ENCODE measurements at regions not wholly inside any gene's neighbourhood (a gene's known extent, or its start where the extent isn't known, plus 50 kb on each side); places are given as distances from the start of the nearest gene placed in this dataset.
"Not testable (repeated sequence)": the region's sequence is repeated elsewhere in the genome, so short reads cannot be mapped to it uniquely, and the experiment has no call there.

DNA sequence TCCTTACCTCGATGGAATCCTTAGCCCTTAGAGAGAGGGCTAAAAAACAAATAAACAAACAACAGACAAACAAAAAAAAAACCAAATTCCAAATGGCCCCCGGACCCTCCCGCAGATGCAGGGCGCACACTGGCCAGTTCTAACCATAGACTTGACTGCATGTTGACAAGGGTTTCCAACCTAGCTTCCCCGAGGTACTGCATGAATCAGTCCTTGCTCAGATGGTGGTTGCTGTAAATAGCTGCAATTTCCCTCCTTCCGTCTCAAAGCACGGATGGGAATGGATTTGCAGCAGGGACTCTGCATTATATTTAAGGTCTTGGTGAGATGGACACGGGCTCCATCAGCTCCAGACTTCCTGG lies 162.8 kb downstream of the CD47 start:
- Mint-ChIP-seq H3K4me3 (peak overlapping the region; percentile 81 to 93 (median 90)), H3K9me3 (peaks cover 0 to 8% (median 2%) of the 10 kb centered on the region in 9 donors), H3K4me1 (peaks cover 7 to 22% (median 11%) of the 10 kb centered on the region in 4 donors), H3K27me3 (peaks cover 2 to 9% (median 4%) of the 10 kb centered on the region in 5 donors), H3K27ac (peak overlapping the region in 7 of 10 donors; percentile 22 to 89 (median 52)), H3K36me3 (peaks cover 0 to 4% (median 4%) of the 10 kb centered on the region in 3 donors)
- DNase-seq: peak in 3 of 10 donors; percentile 6 to 10 (median 9)
- POLR2A ChIA-PET: interaction anchor here (1.6 to 1.9 kb wide), 2 partner anchors 48 to 475 kb away, joined by 5 to 7 read pairs; no protein-coding TSS in a partner anchor
- peak; percentile 31 to 37 for ATAC-seq

DNA sequence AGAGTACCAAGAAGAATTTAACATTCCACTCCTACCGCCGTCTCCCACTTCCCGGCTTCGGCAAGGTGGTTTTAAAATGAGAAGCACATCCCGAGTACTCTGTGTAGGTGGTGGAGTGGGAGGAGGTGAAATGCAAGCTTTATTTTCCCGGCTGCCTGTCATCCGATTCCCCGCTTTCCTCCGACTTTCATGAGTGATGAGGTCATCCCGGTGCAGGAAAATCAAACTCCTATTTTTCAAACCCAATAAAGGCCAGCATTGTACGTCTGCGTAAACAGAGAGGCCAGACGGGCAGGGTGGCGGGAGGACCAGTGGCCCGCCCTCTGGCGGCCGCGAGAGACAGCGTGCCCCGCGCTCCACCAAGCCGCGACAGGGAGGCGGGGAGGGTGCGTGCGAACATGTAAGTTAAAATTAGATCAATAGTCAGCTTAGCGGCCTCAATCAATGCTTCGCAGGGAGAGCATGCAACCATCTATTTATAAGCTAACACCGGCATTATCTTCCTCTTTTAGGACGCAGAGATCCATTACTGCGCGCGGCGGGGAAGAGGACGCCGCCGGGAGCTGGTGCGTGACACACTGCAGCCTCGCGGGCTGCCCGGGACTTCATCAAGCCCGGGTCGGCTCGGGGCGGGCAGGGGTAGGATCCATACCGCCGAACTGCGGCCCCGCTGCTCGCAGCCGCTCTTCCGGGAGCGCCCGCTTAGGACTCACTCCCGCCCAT lies 163.3 kb downstream of the CD47 start:
- H3K9me3 Mint-ChIP-seq: peaks cover 0 to 2% (median 0%) of the 10 kb centered on the region in 9 donors
- H3K4me1 Mint-ChIP-seq: peaks cover 7 to 22% (median 11%) of the 10 kb centered on the region in 4 donors
- DNase-seq (peak; percentile 37 to 78 (median 59)), ATAC-seq (peak; percentile 92 to 97)
- peak overlapping the region; percentile 81 to 93 (median 90) for H3K4me3 Mint-ChIP-seq
- POLR2A ChIA-PET: interaction anchor here (1.6 to 1.9 kb wide), 2 partner anchors 48 to 476 kb away, joined by 5 to 7 read pairs; no protein-coding TSS in a partner anchor
- H3K27ac Mint-ChIP-seq: peak overlapping the region in 7 of 10 donors; percentile 21 to 89 (median 78)
- no peaks in the 10 kb centered on the region for H3K36me3 Mint-ChIP-seq
- peaks cover 2 to 9% (median 4%) of the 10 kb centered on the region in 5 donors for H3K27me3 Mint-ChIP-seq

DNA sequence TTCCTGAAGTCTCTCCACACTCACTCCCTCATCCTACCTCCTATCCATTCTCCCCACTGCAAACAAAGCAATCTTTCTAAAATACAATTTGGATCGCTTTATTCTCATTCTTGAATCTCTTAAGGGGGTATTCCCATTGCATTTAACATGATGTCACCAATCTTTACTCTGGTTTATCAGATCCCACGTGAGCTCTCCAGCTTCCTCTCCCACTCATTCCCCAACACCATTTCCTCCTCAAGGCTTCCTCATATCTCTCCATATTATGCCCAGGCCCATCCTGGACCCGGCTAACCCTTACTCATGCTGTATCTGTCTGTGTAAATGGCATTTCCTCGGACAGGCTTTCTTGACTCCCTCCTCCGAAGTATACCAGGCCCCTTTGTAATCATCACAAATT lies 165.0 kb downstream of the CD47 start:
- Mint-ChIP-seq H3K27ac (peak overlapping the region in 2 of 10 donors; percentile 34 to 81), H3K36me3 (no peaks in the 10 kb centered on the region), H3K4me3 (peak overlapping the region in 2 of 10 donors; percentile 8 to 11), H3K27me3 (peaks cover 2 to 16% (median 10%) of the 10 kb centered on the region in 5 donors), H3K4me1 (peaks cover 7 to 22% (median 11%) of the 10 kb centered on the region in 4 donors), H3K9me3 (no peaks in the 10 kb centered on the region)
- no peak for DNase-seq
- no peak for ATAC-seq
- POLR2A ChIA-PET: no interaction called here

DNA sequence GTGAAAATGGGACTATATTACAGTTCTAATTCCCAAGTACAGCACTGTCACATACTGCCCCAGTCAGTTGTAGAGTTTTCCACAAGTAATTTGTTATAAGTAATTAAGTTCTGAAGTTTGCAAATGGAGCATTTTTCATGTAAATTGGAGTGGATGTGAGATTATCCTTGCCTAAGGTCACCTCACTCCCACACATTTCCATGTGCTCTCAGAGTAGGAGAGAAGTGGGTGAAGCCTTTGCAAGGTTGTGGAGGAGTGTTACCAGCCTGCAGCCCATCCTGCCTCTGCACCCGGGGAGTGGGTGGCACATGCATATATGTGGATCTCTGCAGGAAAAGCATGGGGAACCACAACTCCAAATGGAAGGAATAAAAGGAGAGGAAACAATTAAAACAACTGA lies 169.8 kb downstream of the CD47 start:
- POLR2A ChIA-PET: no interaction called here
- ATAC-seq: no peak
- H3K27me3 Mint-ChIP-seq: peaks cover 3 to 22% (median 13%) of the 10 kb centered on the region in 5 donors

DNA sequence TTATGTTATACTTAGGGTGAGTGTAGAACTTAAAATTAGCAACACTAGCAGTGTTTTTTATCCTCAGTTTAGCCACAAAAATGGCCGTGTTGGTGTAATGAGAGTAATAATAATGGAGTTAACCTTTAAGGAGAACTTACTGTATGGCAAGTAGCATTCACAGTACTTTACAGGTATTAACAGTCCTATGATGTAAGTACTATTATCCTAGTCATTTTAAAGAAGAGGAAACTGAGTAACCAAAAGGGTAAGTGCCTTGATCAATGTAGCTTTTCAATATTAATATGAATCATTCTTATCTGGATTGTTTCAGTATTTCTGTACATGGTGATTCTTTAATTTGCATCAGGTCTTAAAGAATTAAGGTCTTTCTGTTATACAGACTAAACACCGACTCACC lies 170.3 kb downstream of the CD47 start:
- Mint-ChIP-seq H3K27me3 (peaks cover under 1 to 18% (median 10%) of the 10 kb centered on the region in 5 donors), H3K9me3 (no peaks in the 10 kb centered on the region), H3K4me1 (peaks cover 0 to 2% (median 0%) of the 10 kb centered on the region in 4 donors), H3K4me3 (no peak overlapping the region), H3K27ac (no peak overlapping the region), H3K36me3 (no peaks in the 10 kb centered on the region)
- DNase-seq: no peak
- POLR2A ChIA-PET: no interaction called here
- ATAC-seq: no peak

More for the DNA sequence above, 169.8 kb downstream of the CD47 start:
- no peak overlapping the region for H3K4me3 Mint-ChIP-seq
- H3K36me3 Mint-ChIP-seq: no peaks in the 10 kb centered on the region
- no peak for DNase-seq
- H3K9me3 Mint-ChIP-seq: no peaks in the 10 kb centered on the region
- peaks cover 0 to 3% (median under 1%) of the 10 kb centered on the region in 4 donors for H3K4me1 Mint-ChIP-seq
- no peak overlapping the region for H3K27ac Mint-ChIP-seq

DNA sequence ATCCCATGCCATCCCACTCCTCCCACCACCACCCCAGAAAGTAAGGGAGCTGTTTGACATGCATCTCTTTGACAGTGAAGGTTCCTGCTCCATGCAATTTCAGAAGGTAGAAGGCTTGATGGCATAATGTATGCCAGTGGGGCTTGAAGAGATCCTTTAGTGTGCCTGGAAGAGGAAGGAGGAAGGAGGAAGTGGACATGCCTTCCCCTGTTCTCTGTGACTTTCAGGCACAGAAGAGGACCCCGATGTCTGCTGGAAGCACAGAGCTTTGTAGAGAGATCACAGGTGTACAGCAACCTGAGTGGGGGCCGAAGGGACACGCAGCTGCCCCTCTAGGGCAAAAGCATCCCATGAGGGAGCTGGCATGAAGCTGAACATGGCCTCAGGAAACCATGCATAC lies 171.6 kb downstream of the CD47 start:
- Mint-ChIP-seq H3K4me3 (no peak overlapping the region), H3K9me3 (no peaks in the 10 kb centered on the region), H3K4me1 (peaks cover 0 to 2% (median 0%) of the 10 kb centered on the region in 4 donors), H3K27me3 (peaks cover 0 to 19% (median 13%) of the 10 kb centered on the region in 5 donors), H3K27ac (no peak overlapping the region), H3K36me3 (no peaks in the 10 kb centered on the region)
- POLR2A ChIA-PET: no interaction called here
- no peak for DNase-seq
- ATAC-seq: no peak

DNA sequence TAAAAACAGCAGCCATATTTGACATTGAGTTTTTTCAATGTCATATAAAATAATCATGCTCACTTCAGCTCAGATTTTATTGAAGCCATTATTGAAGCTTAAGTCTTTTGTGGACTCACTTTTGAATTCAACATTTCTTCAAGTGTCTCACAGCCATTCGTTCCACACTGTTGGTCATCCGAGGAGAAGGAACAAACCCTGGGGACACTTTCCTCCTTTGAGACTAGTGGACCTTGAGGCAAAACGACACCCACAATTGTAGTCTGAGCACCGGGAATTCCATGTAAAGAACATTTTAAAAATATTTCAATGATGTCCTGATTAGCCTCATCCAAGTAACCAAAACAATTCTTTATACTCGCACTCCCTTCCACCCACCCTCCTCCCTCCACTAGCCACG lies 174.7 kb downstream of the CD47 start:
- H3K36me3 Mint-ChIP-seq: no peaks in the 10 kb centered on the region

DNA sequence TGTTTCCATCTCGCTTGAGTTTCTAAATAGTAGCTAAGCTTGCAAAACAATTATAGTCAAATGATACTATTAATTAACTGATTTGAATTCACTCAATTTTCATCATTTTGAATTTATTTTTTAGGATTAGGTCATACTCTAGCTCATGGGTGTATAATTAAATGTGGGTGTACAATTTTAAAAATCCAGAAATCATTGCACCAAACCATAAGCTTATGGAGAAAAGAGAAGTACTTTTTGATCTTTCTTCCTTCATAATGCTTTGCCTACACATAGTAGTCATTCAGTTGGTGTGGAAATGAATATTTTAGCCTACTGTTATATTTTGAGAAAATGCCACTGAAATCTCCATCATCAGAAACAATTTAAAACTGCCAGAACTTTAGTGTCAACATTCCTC lies 175.1 kb downstream of the CD47 start:
- no peak for DNase-seq
- Mint-ChIP-seq H3K4me3 (no peak overlapping the region), H3K27ac (no peak overlapping the region), H3K36me3 (no peaks in the 10 kb centered on the region), H3K9me3 (no peaks in the 10 kb centered on the region), H3K4me1 (peaks cover 3 to 10% (median 10%) of the 10 kb centered on the region in 4 donors), H3K27me3 (peaks cover 0 to 12% (median 7%) of the 10 kb centered on the region in 5 donors)
- ATAC-seq: no peak
- POLR2A ChIA-PET: no interaction called here

More for the DNA sequence above, 174.7 kb downstream of the CD47 start:
- Mint-ChIP-seq H3K4me3 (no peak overlapping the region), H3K9me3 (no peaks in the 10 kb centered on the region), H3K27me3 (peaks cover 0 to 15% (median 10%) of the 10 kb centered on the region in 5 donors), H3K4me1 (peaks cover under 1 to 6% (median 5%) of the 10 kb centered on the region in 4 donors), H3K27ac (no peak overlapping the region)
- DNase-seq: no peak
- ATAC-seq: no peak
- POLR2A ChIA-PET: no interaction called here

DNA sequence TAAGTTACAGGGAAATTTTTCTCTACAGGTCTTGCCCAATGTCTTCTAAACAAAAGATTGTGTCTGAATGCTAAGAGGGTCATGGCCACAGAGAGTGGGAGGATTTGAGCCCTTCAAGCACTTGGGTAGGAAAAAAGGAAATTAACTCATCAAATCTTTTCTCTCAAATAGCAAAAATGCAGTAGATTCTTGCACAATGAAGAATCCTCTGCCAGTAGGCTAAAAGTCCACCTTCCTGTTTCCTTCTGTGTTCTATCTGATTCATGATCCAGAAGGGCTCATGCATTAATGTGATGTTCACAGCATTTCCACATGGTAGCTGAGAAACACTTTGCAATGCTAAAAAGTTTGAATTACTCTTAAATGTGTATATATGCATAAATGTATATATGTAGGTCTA lies 177.1 kb downstream of the CD47 start:
- no peak for ATAC-seq

DNA sequence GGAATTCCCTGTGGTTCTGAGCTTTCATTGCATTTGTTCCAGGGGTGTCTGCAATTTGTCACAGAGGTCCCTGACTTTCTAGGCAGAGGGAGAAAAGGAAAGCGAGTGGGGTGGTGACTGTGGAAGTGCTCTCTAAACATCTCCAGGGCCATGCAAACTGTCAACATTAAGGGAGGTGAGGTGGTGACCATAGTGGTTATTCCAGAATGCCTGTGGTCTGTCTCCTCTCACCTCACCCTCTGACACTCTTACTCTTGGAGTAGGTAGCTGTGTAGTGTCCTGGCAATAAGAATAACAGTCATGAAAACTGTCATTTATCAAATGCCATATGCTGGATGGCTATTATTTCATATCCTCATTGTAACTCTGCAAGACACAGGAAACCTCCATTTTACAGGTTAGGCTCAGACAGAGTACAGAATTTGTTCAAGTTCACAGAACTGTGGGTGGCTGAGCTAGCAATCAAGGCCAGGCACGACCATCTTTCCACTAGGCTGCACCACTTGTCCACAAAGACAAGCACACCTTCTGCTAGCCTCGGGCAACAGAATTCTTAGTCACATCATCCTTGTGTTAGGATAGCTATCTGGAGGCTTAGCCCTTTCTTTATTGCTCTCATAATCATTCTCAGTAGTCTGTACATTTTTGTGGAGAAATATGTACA lies 179.4 kb downstream of the CD47 start:
- POLR2A ChIA-PET: no interaction called here
- ATAC-seq (no peak), DNase-seq (no peak)
- H3K4me3 Mint-ChIP-seq: no peak overlapping the region
- H3K27ac Mint-ChIP-seq: peak overlapping the region in 2 of 10 donors; percentile 20 to 37
- H3K36me3 Mint-ChIP-seq: no peaks in the 10 kb centered on the region
- peaks cover 6 to 16% (median 14%) of the 10 kb centered on the region in 4 donors for H3K4me1 Mint-ChIP-seq
- H3K9me3 Mint-ChIP-seq: no peaks in the 10 kb centered on the region
- peaks cover 0 to 3% (median 3%) of the 10 kb centered on the region in 5 donors for H3K27me3 Mint-ChIP-seq

More for the DNA sequence above, 177.1 kb downstream of the CD47 start:
- H3K4me3 Mint-ChIP-seq: no peak overlapping the region
- DNase-seq: no peak
- H3K9me3 Mint-ChIP-seq: no peaks in the 10 kb centered on the region
- H3K27me3 Mint-ChIP-seq: peaks cover 0 to 12% (median 3%) of the 10 kb centered on the region in 5 donors
- H3K4me1 Mint-ChIP-seq: peaks cover 6 to 16% (median 14%) of the 10 kb centered on the region in 4 donors
- no peaks in the 10 kb centered on the region for H3K36me3 Mint-ChIP-seq
- POLR2A ChIA-PET: no interaction called here
- no peak overlapping the region for H3K27ac Mint-ChIP-seq

DNA sequence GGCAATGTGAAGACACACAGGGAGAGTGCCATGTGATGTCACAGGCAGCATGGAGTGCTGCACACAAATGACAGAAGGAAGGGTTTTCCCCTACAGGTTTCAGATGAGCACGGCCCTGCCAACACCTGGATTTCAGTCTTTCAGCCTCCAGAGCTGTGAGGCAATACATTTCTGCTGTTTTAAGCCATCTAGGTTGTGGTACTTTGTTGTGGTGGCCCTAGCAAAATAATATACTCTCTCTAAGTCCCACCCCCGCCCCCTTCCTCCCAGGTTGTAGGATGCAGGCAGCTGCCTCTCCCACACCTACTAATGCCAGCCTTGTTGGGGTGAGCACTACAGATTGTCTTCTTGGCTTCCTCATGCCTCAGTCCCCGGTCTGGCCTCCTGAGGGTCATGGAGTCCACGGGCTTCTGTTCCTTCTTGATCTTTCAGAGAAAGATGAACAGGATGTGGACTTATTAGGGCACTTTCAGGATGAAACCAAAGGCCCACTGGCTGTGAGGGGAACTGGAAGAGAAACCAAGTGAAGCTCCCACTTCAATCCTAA lies 180.0 kb downstream of the CD47 start:
- H3K4me1 Mint-ChIP-seq: peaks cover 6 to 16% (median 14%) of the 10 kb centered on the region in 4 donors
- peak overlapping the region in 1 of 10 donors; percentile 7 for H3K27ac Mint-ChIP-seq
- POLR2A ChIA-PET: no interaction called here
- no peaks in the 10 kb centered on the region for H3K36me3 Mint-ChIP-seq
- peaks cover 0 to 3% (median 1%) of the 10 kb centered on the region in 5 donors for H3K27me3 Mint-ChIP-seq
- ATAC-seq (peak in 1 of 2 donors; percentile 84), DNase-seq (peak in 2 of 10 donors; percentile 6 to 15)
- no peak overlapping the region for H3K4me3 Mint-ChIP-seq
- H3K9me3 Mint-ChIP-seq: no peaks in the 10 kb centered on the region

DNA sequence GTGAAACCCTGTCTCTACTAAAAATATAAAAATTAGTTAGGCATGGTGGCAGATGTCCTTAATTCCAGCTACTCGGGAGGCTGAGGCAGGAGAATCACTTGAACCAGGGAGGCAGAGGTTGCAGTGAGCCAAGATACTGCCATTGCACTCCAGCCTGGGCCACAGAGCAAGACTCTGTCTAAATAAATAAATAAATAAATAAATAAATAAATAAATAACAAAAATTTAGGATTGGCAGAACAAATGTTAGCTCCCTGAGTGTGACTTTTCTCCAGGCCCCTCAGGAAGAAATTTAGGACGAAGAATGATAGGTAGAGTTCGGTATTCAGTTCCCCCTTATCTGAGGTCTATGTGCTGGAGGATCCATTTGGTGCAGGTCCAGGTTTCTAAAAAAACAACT lies 181.2 kb downstream of the CD47 start:
- H3K4me1 Mint-ChIP-seq: peaks cover 6 to 16% (median 14%) of the 10 kb centered on the region in 4 donors
- H3K9me3 Mint-ChIP-seq, POLR2A ChIA-PET, DNase-seq, ATAC-seq, H3K36me3 Mint-ChIP-seq, H3K27ac Mint-ChIP-seq, H3K27me3 Mint-ChIP-seq, H3K4me3 Mint-ChIP-seq: not testable (repeated sequence)

DNA sequence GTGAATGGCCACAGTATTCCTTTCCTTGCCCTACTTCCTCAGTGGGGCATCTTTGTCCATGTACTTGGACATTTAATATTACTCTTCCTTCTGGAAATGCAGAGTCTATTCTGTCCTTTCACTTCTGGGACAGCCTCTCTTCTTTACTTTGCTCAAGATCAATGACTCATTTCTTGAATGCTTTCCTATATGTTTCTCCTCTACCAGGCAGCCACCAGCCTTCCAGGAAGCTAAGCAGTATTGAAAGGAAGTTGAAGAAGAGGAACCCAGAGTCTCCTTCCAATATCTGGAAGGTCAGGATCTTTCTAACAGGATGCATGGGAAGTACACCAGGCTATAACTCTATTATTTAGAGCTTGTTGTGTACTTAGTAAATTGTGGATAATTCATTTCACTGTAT lies 182.8 kb downstream of the CD47 start:
- no peak overlapping the region for H3K27ac Mint-ChIP-seq
- no peaks in the 10 kb centered on the region for H3K36me3 Mint-ChIP-seq
- no peak for ATAC-seq
- POLR2A ChIA-PET: no interaction called here
- peaks cover 6 to 16% (median 14%) of the 10 kb centered on the region in 4 donors for H3K4me1 Mint-ChIP-seq
- no peak for DNase-seq
- no peaks in the 10 kb centered on the region for H3K9me3 Mint-ChIP-seq
- H3K27me3 Mint-ChIP-seq: peaks cover 0 to 5% (median 2%) of the 10 kb centered on the region in 5 donors
- H3K4me3 Mint-ChIP-seq: no peak overlapping the region
